Hepatocyte (in vitro differentiated cells): ENCODE measurements at regions not wholly inside any gene's neighbourhood (a gene's known extent, or its start where the extent isn't known, plus 50 kb on each side); places are given as distances from the start of the nearest gene placed in this dataset.
A peak's percentile ranks its signal among the peaks of the same experiment; 100 is the strongest.

Experiments used
- DNase-seq: peaks from one replicate; pipeline ENCODE4 v3.0.0-alpha.2; 2016; ENCODE audit warnings: low spot score
- H2AFZ ChIP-seq: fragments of 200-600 bp; sonication (generic); 2 replicates; pipeline ENCODE4 v1.6.0; 2016; ENCODE audit warnings: antibody characterized with exemption, mild to moderate bottlenecking
- H3K27ac ChIP-seq: fragments of 200-600 bp; sonication (generic); 2 replicates; pipeline ENCODE4 v1.5.1; 2016; ENCODE audit warnings: mild to moderate bottlenecking
- H3K27me3 ChIP-seq: fragments of 200-600 bp; sonication (generic); 2 replicates; pipeline ENCODE4 v1.6.1; 2016
- H3K36me3 ChIP-seq: fragments of 200-600 bp; sonication (generic); replicated peaks from 2 replicates; pipeline ENCODE4 v1.5.1; 2016; ENCODE audit warnings: low read depth; ENCODE audit not compliant: insufficient read depth
- H3K4me1 ChIP-seq: fragments of 200-600 bp; sonication (generic); 2 replicates; pipeline ENCODE4 v1.5.1; 2016; ENCODE audit warnings: mild to moderate bottlenecking, moderate library complexity; ENCODE audit not compliant: insufficient read depth
- H3K4me2 ChIP-seq: fragments of 200-600 bp; sonication (generic); 2 replicates; pipeline ENCODE4 v1.6.0; 2016
- H3K4me3 ChIP-seq: fragments of 200-600 bp; sonication (generic); 2 replicates; pipeline ENCODE4 v1.5.1; 2016; ENCODE audit warnings: mild to moderate bottlenecking
- H3K79me2 ChIP-seq: fragments of 200-600 bp; sonication (generic); 2 replicates; pipeline ENCODE4 v1.6.0; 2017; ENCODE audit warnings: mild to moderate bottlenecking
- H3K9me2 ChIP-seq: fragments of 200-600 bp; sonication (generic); replicated peaks from 2 replicates; pipeline ENCODE4 v1.6.0; 2017; ENCODE audit warnings: mild to moderate bottlenecking; ENCODE audit not compliant: insufficient read depth
- H3K9me3 ChIP-seq: fragments of 200-600 bp; sonication (generic); 2 replicates; pipeline ENCODE4 v1.5.1; 2016; ENCODE audit warnings: low read depth, mild to moderate bottlenecking
- H4K20me1 ChIP-seq: fragments of 200-600 bp; sonication (generic); 2 replicates; pipeline ENCODE4 v1.6.0; 2016; ENCODE audit warnings: mild to moderate bottlenecking; ENCODE audit not compliant: insufficient read depth, poor library complexity, severe bottlenecking
- EZH2 ChIP-seq: fragments of 200-600 bp; sonication (generic); IDR thresholded peaks from 2 replicates; pipeline ENCODE4 v1.6.1; 2016; ENCODE audit warnings: antibody characterized with exemption, mild to moderate bottlenecking, borderline replicate concordance
- EZH2phosphoT487 ChIP-seq: fragments of 200-600 bp; sonication (generic); IDR thresholded peaks from one replicate; pipeline ENCODE4 v1.6.1; 2018; ENCODE audit warnings: antibody characterized with exemption, mild to moderate bottlenecking, low read depth, moderate library complexity; ENCODE audit not compliant: unreplicated experiment, severe bottlenecking
- WGBS: methylation state at CpG from one replicate; pipeline ENCODE4 v1.1.6; 2016; ENCODE audit warnings: low lambda C conversion rate; ENCODE audit errors: missing lambda C conversion rate; 5-methylcytosine and 5-hydroxymethylcytosine counted together
- TF ChIP-seq, protein P1 (sequence below): fragments of 200-600 bp; sonication (generic); IDR thresholded peaks from 2 replicates; pipeline ENCODE4 v1.5.1; 2016; ENCODE audit warnings: antibody characterized with exemption, mild to moderate bottlenecking; ENCODE audit not compliant: poor library complexity

GRCh38 chr2:171629113-171629512 lies 58.2 kb upstream of the DYNC1I2 start:
- Histone ChIP-seq H3K4me1 (no peaks in the 10 kb centered on the region), H3K27me3 (no peaks in the 10 kb centered on the region), H3K9me2 (no peaks in the 10 kb centered on the region), H3K4me2 (no peak overlapping the region), H3K27ac (no peak overlapping the region), H3K79me2 (no peaks in the 10 kb centered on the region), H2AFZ (no peak overlapping the region), H4K20me1 (no peaks in the 10 kb centered on the region), H3K36me3 (no peaks in the 10 kb centered on the region), H3K4me3 (no peak overlapping the region), H3K9me3 (no peaks in the 10 kb centered on the region)
- 73% methylated on average over 1 of the region's 1 CpG for WGBS
- DNase-seq, result no peak
- TF ChIP-seq EZH2, result no peak
- TF ChIP-seq, protein P1, sequence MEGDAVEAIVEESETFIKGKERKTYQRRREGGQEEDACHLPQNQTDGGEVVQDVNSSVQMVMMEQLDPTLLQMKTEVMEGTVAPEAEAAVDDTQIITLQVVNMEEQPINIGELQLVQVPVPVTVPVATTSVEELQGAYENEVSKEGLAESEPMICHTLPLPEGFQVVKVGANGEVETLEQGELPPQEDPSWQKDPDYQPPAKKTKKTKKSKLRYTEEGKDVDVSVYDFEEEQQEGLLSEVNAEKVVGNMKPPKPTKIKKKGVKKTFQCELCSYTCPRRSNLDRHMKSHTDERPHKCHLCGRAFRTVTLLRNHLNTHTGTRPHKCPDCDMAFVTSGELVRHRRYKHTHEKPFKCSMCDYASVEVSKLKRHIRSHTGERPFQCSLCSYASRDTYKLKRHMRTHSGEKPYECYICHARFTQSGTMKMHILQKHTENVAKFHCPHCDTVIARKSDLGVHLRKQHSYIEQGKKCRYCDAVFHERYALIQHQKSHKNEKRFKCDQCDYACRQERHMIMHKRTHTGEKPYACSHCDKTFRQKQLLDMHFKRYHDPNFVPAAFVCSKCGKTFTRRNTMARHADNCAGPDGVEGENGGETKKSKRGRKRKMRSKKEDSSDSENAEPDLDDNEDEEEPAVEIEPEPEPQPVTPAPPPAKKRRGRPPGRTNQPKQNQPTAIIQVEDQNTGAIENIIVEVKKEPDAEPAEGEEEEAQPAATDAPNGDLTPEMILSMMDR, result no peak
- TF ChIP-seq EZH2phosphoT487, result no peak

GRCh38 chr2:171630089-171630770 lies 57.0 kb upstream of the DYNC1I2 start:
- H3K9me2 ChIP-seq, result no peaks in the 10 kb centered on the region
- no peaks in the 10 kb centered on the region for H3K27me3 ChIP-seq
- TF ChIP-seq, protein P1, result no peak
- TF ChIP-seq EZH2, result no peak
- H3K27ac ChIP-seq, result no peak overlapping the region
- DNase-seq, result no peak
- no peaks in the 10 kb centered on the region for H3K36me3 ChIP-seq
- no peak overlapping the region for H3K4me2 ChIP-seq
- H2AFZ ChIP-seq, result no peak overlapping the region
- 99% methylated on average over 3 of the region's 3 CpGs for WGBS
- H3K4me3 ChIP-seq, result no peak overlapping the region
- H3K9me3 ChIP-seq, result no peaks in the 10 kb centered on the region
- no peaks in the 10 kb centered on the region for H3K4me1 ChIP-seq
- no peaks in the 10 kb centered on the region for H4K20me1 ChIP-seq
- H3K79me2 ChIP-seq, result no peaks in the 10 kb centered on the region

DNA sequence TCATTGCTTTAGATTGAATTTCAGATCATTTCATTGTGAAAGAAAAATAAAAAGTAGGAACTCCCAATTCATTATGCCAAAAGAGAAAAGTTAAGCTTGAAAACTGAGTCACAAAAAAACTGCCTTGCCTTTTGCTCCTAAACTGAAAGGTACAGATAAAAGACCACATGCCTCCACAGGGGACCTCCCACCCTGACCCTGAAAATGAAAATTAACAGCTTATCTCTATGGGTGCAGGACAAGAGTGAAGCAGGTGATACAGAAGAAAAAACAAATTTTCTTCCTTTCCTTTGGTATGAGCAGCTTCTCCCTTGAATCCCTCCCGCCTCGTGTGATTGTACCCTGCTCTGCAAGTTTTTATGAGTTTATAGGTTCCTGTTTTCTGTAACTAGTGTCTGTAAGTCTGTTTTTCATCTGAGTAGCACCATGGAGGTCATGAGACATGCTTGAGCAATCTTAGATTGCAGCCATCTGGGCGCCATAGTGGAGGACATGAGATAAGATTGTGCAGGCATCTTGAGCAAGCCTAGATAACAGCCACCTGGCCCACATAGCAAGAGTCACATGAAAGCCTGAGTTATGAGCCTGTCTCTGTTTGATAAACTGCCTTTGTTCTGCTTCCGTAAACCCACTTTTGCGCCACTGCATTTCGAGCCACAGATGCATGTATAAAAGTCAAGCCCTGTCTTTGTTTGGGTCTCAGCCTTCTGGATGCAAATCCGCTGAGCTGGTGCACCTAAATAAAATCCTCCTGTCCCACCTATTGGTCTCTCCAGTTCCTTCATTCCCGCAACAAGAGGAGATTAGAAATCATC lies 56.2 kb upstream of the DYNC1I2 start:
- H3K4me3 ChIP-seq, result no peak overlapping the region
- TF ChIP-seq, protein P1, result no peak
- TF ChIP-seq EZH2 (no peak), EZH2phosphoT487 (no peak)
- H3K36me3 ChIP-seq, result no peaks in the 10 kb centered on the region
- H3K9me3 ChIP-seq, result no peaks in the 10 kb centered on the region
- no peaks in the 10 kb centered on the region for H3K79me2 ChIP-seq
- H3K9me2 ChIP-seq, result no peaks in the 10 kb centered on the region
- H4K20me1 ChIP-seq, result no peaks in the 10 kb centered on the region
- 66% methylated on average over 8 of the region's 8 CpGs for WGBS
- H3K4me1 ChIP-seq, result no peaks in the 10 kb centered on the region
- no peak overlapping the region for H3K4me2 ChIP-seq
- peak; percentile 12 for DNase-seq
- H2AFZ ChIP-seq, result no peak overlapping the region
- H3K27me3 ChIP-seq, result no peaks in the 10 kb centered on the region
- H3K27ac ChIP-seq, result no peak overlapping the region
